Esophagus squamous epithelium (tissue), 4 donors: ENCODE measurements at regions not wholly inside any gene's neighbourhood (a gene's known extent, or its start where the extent isn't known, plus 50 kb on each side); places are given as distances from the start of the nearest gene placed in this dataset.

Source experiments
- CTCF ChIP-seq, 6 experiments: fragments of 450-650 bp in 4 of 6; fragments of 200-600 bp in 2 of 6; sonication (generic) in 2 of 6; IDR thresholded peaks; one replicate each; pipeline ENCODE4 v1.5.1; 2016 to 2019; ENCODE audit warnings: antibody characterized with exemption in 6 of 6, mild to moderate bottlenecking in 4 of 6, moderate library complexity in 4 of 6
- POLR2A ChIP-seq, 4 donors: fragments of 450-650 bp; IDR thresholded peaks; one replicate each; pipeline ENCODE4 v1.6.1; 2017; ENCODE audit warnings: antibody characterized with exemption in 4 of 4, mild to moderate bottlenecking in 4 of 4, moderate library complexity in 3 of 4

- TF ChIP-seq CTCF (IDR thresholded peaks at IDR 0.05) (no peak), POLR2A (IDR thresholded peaks at IDR 0.05) (no peak)
Observed at GRCh38 chr13:108425056-108425455, 155.5 kb downstream of the TNFSF13B start.
